ENCODE measurements at regions not wholly inside any gene's neighbourhood (a gene's known extent, or its start where the extent isn't known, plus 50 kb on each side); places are given as distances from the start of the nearest gene placed in this dataset.

DNA sequence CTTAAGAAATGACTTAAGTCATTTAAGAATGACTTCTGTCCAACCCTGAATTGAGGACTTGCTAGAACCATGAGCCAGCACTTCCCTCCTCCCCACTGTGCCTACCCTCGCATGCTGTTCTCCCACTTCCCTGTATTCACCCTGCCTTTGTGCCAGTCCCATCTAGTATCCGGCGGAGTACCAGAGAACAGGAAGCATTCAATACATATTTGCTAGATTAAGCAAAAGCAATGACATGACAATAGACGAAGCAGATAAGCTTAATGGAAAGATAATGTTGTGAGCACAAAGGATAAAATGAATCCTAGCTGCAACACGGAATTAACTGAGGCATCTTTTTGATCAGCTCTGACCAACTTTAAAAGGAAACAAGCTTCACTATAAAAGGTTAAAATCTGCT, 328.5 kb downstream of the TDRD15 start:
- no peak for ATAC-seq
- intact Hi-C loops (cut with DNase I) = no loop called here
- DNase-seq (ENCODE audit: low spot score) = no peak

- intact Hi-C loops (cut with DNase I) = no loop called here
- DNase-seq (ENCODE audit: low spot score) (no peak), ATAC-seq (no peak)
These were observed 328.9 kb downstream of the TDRD15 start for GRCh38 chr2:21452678-21453077.

DNA sequence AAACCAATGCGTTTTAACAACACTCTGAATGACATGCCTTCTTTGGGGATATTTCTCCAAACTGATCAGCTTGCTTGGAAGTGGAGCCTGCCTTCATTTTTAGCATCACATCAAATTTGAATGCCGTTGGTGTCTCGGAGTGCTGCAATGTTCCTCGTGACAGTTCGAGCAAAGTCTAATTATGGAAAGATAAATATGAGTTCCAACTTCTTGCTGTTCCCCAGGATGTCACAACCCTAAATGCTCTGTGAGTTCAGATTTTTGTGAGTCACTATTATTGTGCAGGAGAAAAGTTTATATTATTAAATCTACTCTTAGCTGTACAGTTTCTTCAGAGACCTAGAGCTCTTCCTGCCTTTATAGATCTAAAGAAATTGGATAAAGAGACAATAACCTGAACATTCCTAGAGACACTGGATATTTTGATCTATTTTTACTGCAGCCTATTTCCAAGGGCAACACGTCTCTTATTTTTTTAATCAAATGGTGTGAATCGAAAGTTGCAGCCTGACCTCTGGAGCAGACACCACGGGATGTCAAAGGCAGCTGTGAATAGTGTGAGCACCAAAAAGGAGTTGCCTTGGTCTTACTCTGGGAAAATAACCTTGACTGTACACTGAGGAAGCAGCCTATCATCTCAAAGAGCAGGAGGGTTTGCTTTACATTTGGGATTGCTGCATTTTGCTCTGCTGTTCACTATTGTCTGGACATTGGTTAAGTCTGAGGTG, 330.1 kb downstream of the TDRD15 start:
- ATAC-seq = no peak
- intact Hi-C loops (cut with DNase I) = no loop called here
- no peak for DNase-seq (ENCODE audit: low spot score)

DNA sequence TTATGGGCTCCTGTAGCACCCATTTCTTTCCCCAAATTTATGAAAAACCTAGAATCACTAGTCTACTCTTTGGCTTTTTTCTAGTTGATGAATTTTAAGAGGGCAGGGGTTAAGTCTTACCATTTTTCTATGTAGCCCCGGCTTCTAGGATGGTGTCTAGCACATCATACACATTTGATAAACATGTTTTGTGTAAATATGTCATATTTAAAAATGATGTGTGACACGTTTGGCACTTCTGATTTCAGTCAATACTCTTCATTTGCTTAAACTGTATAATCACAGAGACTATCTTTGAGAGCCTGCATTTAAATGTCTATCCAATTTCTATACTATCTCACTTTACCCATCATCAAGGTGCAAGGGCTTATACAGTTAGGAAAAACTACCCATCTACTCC, 331.1 kb downstream of the TDRD15 start:
- intact Hi-C loops (cut with DNase I) = no loop called here
- no peak for ATAC-seq
- DNase-seq (ENCODE audit: low spot score) = no peak

DNA sequence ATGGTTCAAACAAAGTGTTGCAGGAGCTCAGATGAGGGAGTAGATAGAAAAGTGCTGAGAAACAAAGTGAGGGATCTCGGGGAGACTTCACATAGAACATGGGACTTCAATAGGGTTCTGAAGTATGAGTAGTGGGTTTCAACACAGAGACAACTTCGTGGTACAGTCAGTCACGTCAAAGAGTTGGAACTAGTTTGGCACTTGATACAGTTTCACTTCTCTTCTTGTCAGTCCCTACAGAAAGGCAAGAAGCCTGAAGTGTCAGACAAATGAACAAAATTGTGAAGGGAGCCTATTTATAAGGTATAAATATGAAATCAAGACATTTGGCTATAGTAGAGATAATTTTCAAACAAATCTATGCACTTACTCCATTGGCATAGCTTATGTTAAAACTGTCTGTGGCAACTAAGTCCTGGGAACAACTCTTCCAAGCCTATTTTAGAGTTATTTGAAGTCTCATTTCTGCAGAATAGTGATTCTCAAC, 338.0 kb downstream of the TDRD15 start:
- intact Hi-C loops (cut with DNase I) = no loop called here
- DNase-seq (ENCODE audit: low spot score) (no peak), ATAC-seq (no peak)

DNA sequence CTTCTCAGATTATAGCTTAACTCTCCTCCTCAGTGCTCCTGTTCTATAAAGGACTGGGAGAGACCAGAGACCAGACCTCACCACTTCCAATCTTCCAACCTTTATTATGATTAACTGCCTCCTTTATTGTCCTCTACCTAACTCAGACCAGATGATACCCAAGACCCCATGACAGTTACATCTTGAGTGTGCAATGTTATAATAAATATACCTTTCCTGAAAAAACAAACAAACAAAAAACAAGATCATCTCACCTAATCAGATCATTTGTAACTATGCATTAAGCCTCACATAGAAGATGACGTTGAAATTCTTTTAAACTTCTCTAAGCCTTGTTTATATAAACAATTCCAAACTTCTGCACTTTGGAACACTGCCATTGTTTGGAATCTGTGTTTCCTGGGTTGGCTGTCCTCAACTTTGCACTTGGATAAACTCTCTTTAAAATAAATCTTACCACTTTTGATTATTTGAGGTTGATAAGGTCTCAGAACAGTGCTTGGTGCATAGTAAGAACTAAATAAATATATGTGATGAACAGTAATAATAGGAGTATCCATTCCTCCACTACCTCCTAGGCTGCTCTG, 342.7 kb downstream of the TDRD15 start:
- intact Hi-C loops (cut with DNase I) = no loop called here
- DNase-seq (ENCODE audit: low spot score) (no peak), ATAC-seq (no peak)

GRCh38 chr2:21467280-21467818, 343.6 kb downstream of the TDRD15 start:
- ATAC-seq (no peak), DNase-seq (ENCODE audit: low spot score) (no peak)
- intact Hi-C loops (cut with DNase I) = no loop called here

GRCh38 chr2:21467910-21468309, 344.1 kb downstream of the TDRD15 start:
- ATAC-seq (no peak), DNase-seq (ENCODE audit: low spot score) (no peak)
- intact Hi-C loops (cut with DNase I) = no loop called here

DNA sequence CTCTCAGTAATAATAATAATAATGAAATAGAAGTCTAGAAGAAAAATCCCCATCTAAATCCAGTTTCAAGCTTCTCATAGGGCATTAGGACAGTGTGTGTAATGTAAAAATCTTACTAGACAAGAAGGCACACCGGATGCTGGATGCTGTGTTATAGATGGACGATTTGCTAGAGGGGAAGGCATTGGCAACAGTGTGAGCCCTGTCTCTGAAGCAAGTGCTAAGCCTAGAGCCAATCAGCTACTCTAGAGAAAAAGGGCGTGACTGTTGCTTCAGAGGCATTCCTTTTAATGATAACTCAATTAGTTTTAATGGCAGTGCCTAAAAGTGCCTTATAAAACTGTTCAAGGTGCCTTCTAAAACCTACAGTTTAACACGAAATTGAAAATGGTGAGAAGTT, 344.9 kb downstream of the TDRD15 start:
- ATAC-seq (no peak), DNase-seq (ENCODE audit: low spot score) (no peak)
- intact Hi-C loops (cut with DNase I) = no loop called here

GRCh38 chr2:21469158-21469557, 345.4 kb downstream of the TDRD15 start:
- DNase-seq (ENCODE audit: low spot score) (no peak), ATAC-seq (no peak)
- intact Hi-C loops (cut with DNase I) = no loop called here

DNA sequence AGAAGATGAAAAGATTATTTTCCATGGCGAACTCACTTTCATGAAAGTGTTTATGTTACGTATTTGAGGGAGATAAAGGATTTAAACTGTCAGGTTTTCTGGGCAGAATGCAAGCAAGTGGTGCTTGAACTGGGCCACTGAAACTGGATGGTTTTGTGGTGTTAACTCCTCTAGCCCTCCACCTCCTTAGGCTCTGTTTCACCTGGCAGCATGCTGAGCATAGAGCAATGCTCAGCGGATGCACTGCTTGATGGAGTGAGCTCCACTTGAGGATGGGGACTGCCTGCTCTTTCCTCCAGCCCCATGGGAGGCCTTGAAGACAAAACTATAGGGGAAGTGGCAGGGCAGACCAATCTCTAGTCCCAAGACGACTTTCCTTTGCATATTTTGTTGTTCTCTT, 345.8 kb downstream of the TDRD15 start:
- DNase-seq (ENCODE audit: low spot score) (no peak), ATAC-seq (no peak)
- intact Hi-C loops (cut with DNase I) = no loop called here

GRCh38 chr2:21480162-21480561, 356.4 kb downstream of the TDRD15 start:
- ATAC-seq (no peak), DNase-seq (ENCODE audit: low spot score) (no peak)
- intact Hi-C loops (cut with DNase I) = no loop called here

GRCh38 chr2:21484643-21485042, 360.9 kb downstream of the TDRD15 start:
- no peak for ATAC-seq
- no peak for DNase-seq (ENCODE audit: low spot score)
- intact Hi-C loops (cut with DNase I) = no loop called here

- ATAC-seq (no peak), DNase-seq (ENCODE audit: low spot score) (no peak)
- intact Hi-C loops (cut with DNase I) = no loop called here
These were observed 362.7 kb downstream of the TDRD15 start for GRCh38 chr2:21486445-21486844.

DNA sequence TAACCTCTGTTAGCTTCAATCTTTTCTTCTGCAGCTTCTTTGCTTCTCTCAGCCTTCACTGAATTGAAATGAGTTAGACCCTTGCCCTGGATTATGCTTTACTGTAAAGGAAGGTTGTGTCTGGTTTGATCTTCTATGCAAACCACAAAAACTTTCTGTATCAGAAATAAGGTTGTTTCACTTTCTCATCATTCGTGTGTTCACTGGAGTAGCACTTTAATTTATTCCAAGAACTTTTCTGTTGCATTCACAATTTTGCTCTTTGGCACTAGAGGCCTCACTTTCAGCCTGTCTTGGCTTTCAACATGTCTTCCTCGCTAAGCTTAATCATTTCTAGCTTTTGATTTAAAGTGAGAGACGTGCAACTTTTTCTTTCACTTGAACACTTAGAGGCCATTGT, 365.3 kb downstream of the TDRD15 start:
- ATAC-seq = no peak

DNA sequence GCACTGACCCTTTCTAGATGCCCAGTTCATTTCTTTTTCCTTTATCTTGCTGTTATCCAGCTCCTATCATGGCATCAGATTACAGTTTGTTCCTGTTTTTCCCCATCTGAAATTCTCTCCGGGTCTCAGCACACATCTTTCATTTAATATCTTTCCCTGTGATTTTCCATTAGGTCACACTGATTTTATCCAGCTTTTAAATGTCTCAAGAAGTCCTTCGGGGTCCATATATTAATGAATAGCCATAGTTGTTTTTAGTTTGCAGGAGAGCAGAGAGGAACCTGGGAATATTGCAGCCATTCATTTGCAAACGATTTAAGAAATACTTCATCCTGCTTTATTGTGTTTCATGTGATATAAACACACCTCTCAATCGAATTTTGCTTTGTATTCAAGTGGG, 374.2 kb downstream of the TDRD15 start:
- DNase-seq (ENCODE audit: low spot score) = no peak
- intact Hi-C loops (cut with DNase I) = no loop called here
- no peak for ATAC-seq

More for the DNA sequence above, 365.3 kb downstream of the TDRD15 start:
- no peak for DNase-seq (ENCODE audit: low spot score)
- intact Hi-C loops (cut with DNase I) = no loop called here

DNA sequence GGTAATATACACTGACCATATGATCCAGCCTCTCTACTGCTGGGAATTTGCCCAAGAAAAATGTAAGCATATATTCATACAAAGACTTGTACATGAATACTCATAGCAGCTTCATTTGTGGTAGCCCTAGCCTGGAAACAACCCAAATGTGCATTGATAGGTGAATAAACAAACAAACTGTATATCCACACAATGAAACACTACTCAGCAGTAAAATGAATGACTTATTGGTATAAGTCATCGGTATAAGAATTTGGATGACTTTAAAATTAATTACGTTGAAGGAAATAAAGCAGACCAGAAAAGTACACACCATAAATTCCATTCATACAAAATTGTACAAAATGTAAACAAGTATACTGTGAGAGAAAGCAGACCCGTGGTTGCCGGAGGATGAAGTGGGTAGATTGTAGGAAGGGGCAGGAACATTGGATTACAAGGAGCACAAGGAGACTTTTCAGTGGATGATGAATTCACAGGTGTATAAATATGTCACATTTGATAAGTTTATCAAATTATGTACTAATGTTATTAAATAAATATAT, 376.7 kb downstream of the TDRD15 start:
- DNase-seq (ENCODE audit: low spot score) (no peak), ATAC-seq (no peak)
- intact Hi-C loops (cut with DNase I) = no loop called here

- DNase-seq (ENCODE audit: low spot score) = no peak
- ATAC-seq = no peak
- intact Hi-C loops (cut with DNase I) = no loop called here
These were observed 377.7 kb downstream of the TDRD15 start for GRCh38 chr2:21501376-21502027.

DNA sequence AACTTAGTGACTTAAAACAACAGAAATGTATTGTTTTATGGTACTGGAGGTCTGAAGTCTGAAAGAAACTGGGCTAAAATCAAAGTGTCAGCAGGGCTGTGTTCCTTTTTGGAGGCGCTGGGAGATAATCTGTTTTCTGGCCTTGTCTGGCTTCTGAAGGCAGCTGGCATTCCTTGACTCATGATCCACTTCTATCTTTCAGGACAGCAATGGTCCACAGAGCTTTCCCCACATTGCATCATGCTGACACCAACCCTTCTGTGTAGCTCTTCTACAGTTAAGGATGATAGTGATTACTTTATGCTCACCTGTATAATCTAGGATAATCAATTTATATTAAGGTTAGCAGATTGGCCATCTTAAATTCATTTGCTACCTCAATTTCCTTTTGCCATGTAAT, 392.1 kb downstream of the TDRD15 start:
- ATAC-seq (no peak), DNase-seq (ENCODE audit: low spot score) (no peak)
- intact Hi-C loops (cut with DNase I) = no loop called here

- no peak for ATAC-seq
- no peak for DNase-seq (ENCODE audit: low spot score)
- intact Hi-C loops (cut with DNase I) = no loop called here
These were observed 395.6 kb downstream of the TDRD15 start for GRCh38 chr2:21519412-21519811.

All from sciatic nerve (tissue), 2 donors.